NCI-H2227 treated with DMSO at 0.1 percent for 48 hours (cell line): ENCODE measurements at regions not wholly inside any gene's neighbourhood (a gene's known extent, or its start where the extent isn't known, plus 50 kb on each side); places are given as distances from the start of the nearest gene placed in this dataset.
"Not testable (repeated sequence)": the region's sequence is repeated elsewhere in the genome, so short reads cannot be mapped to it uniquely, and the experiment has no call there.

Experiments used
- DNase-seq: peaks from one replicate; lab custom pipeline; 2025; lab: John Stamatoyannopoulos, UW

- DNase-seq, result no peak
These were observed 103.1 kb downstream of the KIF4B start for GRCh38 chr5:155116456-155117251.

DNA sequence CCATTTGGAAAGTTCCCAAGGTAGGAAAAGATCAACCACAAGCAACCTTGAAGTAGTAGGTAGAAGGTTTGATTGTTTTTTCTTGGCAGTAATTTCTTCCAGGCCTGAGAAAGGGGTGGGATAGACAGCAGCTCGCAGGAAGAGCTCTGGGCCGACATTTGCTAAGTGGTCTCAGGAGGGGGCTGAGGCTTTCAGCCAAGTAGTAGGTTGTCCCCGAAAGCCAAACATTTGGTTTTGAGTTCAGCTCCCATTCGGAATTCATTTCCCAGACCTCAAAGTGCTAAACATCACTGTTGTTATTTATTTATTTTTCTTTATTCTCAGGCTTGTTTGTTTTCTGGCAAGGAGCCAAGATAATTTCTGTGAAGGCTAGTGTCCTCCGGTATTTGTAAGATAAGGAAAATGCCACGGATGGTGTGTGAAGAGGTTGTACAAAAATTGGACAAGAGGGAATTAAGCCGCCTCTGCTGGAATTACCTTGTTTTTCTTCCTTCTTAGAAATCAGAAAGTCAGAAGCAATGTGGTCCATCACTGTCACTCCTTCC lies 112.1 kb downstream of the KIF4B start:
- peak; percentile 54 for DNase-seq

GRCh38 chr5:155126573-155126972 lies 113.0 kb downstream of the KIF4B start:
- no peak for DNase-seq

GRCh38 chr5:155127552-155127951 lies 114.0 kb downstream of the KIF4B start:
- no peak for DNase-seq

DNA sequence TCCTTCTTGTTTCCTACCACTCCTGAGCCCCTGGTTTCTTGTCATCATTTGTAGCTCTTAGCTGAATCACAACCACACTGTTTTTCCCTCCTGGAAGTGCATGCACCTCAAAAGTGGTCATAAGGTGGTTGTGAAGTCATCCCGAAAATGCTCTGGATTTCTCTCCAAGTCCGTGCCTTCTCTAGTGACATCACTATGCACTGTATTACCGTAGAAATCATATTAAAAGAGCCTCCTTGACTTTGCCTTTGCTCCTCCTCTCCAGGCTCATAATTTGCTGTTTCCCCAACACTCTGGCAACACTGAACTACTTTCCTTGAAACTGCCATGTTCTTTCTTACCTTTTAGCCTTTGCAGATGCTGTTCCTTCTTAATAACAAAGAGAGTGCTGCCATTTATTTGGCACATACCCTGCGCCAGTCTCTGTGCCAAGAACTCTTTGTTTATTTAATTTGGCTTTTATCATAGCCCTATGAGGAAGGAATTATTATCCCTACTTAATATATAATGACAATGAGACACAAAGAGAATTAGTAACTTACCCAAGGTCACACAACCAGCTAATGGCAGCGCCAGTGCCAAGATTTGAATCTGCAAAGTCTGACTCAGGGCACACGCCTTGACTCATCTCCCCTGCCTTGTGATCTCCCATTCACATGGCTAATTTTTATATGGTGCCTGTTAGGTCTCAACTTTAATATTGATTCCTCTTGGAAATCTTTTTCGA lies 115.4 kb downstream of the KIF4B start:
- DNase-seq, result no peak

GRCh38 chr5:155129513-155129880 lies 115.9 kb downstream of the KIF4B start:
- no peak for DNase-seq

GRCh38 chr5:155134130-155134529 lies 120.6 kb downstream of the KIF4B start:
- no peak for DNase-seq

DNA sequence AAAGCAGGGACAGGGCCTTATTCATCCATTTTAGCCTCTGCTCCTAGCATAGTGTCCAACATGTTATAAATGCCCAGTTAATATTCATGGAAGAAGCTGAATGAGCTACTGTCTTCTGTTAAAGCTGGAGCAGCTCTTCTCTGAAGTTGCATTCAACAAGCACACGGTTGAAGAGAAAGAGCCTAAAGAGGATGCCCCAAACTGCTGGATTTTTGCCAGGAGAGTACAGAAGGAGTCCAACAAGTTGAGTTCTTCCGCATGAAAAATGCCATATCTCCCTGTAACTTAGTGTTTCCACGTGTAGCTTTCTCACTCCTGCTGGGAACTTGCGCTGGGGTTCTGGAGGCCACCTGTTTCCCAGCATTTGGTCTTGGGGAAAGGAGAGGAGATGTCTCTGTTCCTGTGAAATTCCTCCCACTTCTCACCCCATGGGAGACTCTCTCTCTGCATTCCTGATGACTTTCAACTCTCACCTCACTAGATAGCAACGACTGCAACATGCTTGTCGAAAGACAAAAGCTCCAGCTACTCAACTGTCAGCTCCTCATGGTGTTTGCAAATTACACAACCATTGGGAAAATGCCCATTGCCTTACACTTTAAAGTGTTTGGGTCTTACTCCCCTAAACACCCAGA lies 122.8 kb downstream of the KIF4B start:
- no peak for DNase-seq

DNA sequence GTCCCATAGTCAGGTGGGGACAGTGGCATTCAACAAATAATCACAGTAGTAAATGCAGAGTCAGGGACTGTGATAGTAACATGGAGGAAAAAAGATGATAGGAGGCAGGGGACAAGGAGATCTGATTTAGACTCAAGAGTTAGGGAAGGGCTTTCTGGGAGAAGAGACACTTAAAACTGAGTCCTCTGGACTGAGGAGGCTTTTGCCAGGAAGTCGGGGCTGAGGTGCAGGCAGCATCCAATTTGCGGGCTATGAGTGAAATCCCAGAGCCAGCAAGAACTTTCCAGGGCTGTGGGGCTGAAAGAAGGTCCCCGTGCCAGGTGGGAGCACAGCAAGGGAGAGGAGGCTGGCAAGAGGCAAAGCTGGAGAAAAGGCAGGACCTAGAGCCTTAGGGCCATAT lies 124.1 kb downstream of the KIF4B start:
- DNase-seq, result no peak

DNA sequence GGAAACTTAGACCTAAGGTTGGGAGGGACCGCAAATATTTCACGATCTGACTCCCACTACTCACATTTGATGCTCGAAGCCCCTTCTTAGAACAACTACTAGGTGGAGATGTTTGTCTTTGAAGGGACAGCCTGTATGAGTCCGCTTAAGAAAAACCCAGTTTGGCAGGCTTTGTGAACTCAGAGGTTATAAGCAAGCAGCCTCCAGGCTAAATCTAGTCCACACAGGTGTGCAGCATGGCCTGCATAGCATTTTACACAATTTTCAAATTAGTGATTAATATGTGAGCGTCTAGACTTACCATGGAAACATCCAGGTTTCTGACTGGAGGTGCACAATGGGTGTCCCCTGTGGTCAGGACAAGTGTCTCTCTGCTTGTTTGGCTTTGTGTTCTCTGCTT lies 127.1 kb downstream of the KIF4B start:
- DNase-seq, result no peak

GRCh38 chr5:155144956-155145355 lies 131.4 kb downstream of the KIF4B start:
- DNase-seq, result no peak

DNA sequence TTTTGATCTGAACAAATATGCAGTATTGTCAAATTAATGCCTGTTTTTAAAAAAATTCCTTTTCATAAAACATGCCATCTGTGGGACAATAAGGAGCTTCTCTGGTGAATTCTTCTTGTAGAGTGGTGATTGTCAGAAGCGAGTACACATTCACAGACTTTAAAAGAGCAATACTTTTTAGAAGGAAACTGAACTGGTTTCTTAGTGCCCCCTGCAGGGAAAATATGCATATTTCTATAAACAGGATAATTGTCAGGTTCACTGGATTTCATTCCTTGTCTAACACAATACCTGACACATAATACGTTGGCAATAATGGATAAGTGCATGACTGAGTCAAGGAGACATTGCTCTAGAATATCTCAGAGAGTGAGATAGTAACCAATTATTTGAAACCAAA lies 133.7 kb downstream of the KIF4B start:
- DNase-seq, result no peak

GRCh38 chr5:155148694-155149093 lies 135.1 kb downstream of the KIF4B start:
- no peak for DNase-seq

DNA sequence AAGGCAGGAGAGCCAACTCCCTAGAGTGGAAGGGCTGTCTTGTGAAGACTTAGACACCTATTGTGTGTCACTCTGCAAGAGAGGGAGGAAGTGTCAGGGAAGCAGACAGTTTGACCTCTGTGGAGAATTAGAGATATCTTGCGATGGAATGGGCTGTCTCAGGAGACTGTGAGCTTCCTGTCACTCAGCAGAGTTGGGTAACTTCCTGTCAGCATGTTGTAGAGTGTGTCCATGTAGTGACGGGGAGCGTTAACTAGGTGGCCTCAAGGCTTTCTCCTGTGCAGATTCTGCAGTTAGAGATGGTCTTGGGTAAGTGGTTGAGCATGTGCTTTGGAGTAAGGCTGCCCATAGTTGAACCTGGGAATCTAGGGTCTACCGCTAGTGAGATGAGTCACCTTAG lies 136.5 kb downstream of the KIF4B start:
- no peak for DNase-seq

DNA sequence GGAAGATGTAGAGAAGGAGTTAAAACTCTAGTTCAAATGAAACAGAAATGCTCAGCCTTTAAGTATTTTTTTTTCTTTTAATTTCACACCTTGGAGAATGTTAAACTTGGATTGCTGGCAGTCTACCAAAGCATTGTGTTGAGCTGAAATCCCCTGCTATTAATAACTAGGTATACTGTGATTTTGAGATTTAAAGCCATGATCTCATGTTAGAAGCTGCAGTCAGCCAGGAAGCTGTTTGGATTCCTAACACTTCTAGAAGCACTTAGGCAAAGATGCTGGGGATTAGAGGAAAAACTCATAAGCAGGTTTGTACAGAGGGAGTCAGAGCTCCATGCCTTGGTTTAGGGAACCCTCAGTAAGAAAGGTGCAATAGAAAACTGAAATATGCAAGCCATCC lies 141.4 kb downstream of the KIF4B start:
- DNase-seq, result no peak

- not testable (repeated sequence) for DNase-seq
These were observed 149.5 kb downstream of the KIF4B start for GRCh38 chr5:155163084-155163483.

DNA sequence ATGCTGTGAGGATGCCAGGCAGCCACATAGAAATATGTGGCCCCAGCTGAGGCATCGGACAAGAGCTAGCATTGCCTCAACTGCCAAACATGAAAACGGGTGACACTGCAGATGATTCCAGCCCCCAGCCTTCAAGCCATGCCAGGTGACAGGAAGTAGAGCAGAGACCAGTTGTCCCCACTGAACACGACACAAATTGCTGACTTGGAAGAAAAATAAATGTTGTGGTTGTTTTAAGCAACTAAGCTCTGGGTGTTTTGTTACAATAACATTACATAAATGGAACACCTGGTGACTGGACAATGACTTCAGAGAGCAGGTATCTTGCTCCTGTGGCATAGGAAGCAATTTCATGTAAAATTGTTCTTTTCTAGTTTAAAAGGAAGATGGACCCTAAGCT lies 154.2 kb downstream of the KIF4B start:
- no peak for DNase-seq

DNA sequence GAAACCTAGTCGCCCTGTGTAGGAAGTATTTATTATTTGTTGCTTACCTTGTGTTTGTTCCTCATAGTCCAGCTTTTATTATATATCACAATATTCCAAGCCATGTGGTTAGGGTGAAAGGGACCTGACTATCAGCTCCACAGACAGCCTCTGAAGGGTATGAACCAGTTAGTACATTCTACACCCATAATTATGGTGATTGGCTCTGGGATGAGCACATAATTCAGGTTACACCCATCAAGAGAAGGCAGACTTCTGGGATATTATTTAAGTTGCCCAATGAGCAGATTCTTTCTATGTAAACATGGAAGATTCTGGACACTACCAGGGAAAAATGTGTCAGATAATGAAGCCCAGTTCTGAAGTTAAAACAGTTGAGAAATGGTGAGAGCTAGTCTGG lies 168.0 kb downstream of the KIF4B start:
- no peak for DNase-seq

DNA sequence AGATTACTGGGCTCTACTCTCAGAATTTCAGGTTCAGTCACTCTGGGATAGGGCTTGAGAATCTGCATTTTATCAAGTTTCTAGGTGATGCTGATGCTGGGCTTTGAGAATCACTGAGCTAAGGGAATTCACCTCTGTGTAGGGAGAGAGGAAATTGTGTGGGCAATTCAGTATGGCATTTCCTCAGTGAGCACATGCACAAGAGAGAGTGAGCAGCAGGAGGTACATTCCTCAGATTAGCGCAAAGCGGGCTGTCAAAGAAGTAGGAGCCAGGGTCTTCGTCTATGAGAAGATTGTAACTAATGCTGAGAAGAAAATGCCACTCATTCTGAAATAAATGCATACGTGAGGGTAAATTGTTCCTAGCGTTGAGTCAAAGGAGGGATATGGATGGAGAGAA lies 175.9 kb downstream of the KIF4B start:
- DNase-seq, result no peak

DNA sequence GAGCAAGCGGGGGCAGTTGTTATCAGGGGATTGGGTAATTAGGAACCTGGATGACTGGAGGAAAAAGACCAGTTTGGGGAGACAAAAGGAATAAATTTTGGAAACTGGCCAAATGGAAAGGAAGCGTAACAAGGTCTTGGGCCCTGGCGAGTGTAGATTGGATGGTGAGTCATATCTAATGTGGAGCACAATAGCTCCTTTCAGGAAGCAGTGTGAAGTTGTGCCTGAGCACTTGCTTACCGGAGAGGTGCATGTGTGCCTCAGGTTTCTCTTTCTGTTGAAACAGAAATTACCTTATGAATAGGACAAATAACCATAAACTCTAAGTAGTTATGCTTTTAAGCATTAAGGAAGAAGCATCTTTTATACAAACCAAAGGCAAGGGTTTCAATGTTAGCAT lies 176.4 kb downstream of the KIF4B start:
- no peak for DNase-seq

DNA sequence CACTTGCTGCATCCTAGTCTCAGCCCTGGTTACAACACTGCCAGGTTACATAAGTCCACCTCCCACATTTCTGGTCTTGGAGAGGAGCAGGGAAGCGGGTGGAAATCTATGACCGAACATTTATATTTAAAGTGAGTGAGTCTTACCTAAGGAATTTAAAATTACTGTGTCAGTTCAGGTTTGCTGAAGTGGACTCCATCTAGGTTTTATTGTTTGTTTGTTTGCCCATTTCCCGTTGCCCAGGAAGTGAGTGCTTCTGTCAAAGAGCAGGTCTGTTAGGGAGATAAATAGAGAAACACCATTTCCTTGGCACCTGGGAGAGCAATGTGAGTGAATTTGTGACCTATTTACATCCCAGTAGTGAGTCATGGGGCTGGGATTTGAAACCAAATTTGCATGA lies 179.5 kb downstream of the KIF4B start:
- no peak for DNase-seq

DNA sequence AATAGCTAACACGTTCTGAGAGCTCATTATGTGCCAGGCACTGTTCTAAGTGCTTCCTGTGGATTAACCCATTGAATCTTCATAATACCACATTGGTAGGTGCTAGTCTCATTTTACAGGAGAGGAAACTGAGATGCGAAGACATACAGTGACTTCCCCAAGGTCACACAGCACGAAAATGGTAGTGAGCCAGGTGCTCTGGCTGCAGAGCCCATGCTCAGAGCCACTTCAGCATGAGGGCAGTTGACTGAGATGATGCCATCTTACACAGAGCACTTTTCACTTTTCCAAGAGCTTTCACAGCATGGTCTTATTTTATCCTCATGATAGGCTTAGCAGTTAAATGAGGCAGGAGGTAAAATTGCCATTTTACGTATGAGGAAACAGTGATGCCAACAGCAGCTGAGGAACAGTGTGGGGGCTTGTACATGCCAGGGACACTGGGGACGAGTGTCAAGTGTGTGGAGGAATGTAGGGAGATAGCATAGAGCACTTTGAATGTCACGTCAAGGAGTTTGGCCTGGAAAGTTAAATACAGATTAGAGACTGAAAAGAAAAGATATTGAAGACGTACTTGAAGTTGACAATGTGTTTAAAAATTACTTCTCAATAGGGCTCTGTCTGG lies 180.0 kb downstream of the KIF4B start:
- DNase-seq, result no peak

DNA sequence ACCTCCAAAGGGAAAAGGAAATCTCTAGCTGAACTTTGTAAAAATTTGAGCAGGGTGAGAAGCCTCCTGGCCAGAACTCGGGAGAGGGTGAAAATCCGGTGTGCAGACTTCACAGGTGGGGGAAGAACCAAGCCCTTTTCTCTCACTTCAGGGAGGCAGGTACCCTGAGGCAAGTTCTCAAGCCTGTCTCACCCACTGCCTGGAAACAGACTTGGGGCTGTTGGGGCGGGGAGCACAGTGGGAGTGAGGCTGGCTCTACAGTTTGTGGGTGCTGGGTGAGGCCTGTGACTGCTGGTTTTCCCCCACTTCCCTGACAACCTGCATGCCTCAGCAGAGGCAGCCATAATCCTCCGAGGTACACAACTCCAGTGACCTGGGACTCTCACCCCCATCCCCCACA lies 187.1 kb downstream of the KIF4B start:
- DNase-seq, result no peak
